NCI-H2196 (cell line): ENCODE measurements at regions not wholly inside any gene's neighbourhood (a gene's known extent, or its start where the extent isn't known, plus 50 kb on each side); places are given as distances from the start of the nearest gene placed in this dataset.
A peak's percentile ranks its signal among the peaks of the same experiment; 100 is the strongest.
"Not testable (repeated sequence)": the region's sequence is repeated elsewhere in the genome, so short reads cannot be mapped to it uniquely, and the experiment has no call there.

Experiments used
- DNase-seq: peaks from one replicate; lab custom pipeline; 2025; ENCODE audit not compliant: unreplicated experiment; lab: John Stamatoyannopoulos, UW

- no peak for DNase-seq
Measured at GRCh38 chr3:139113231-139113992, 68.7 kb upstream of the PRR23C start.

GRCh38 chr3:139113993-139114375 lies 69.3 kb upstream of the PRR23C start:
- no peak for DNase-seq

DNA sequence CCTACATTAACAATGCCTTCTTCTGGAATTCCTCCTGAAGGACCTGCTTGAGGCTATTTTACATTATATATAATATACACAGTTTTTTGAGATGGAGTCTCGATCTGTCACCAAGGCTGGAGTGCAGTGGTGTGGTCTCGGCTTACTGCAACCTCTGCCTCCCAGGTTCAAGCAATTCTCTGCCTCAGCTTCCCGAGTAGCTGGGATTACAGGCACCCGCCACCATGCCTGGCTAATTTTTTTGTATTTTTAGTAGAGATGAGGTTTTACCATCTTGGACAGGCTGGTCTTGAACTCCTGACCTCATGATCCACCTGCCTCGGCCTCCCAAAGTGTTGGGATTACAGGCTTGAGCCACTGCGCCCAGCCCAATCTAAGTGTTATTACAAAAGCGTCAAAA lies 71.9 kb upstream of the PRR23C start:
- DNase-seq, result not testable (repeated sequence)

- DNase-seq, result no peak
Measured at GRCh38 chr3:139117136-139117675, 72.5 kb upstream of the PRR23C start.

GRCh38 chr3:139117883-139118760 lies 73.4 kb upstream of the PRR23C start:
- no peak for DNase-seq

- no peak for DNase-seq
Measured at GRCh38 chr3:139118835-139119234, 74.1 kb upstream of the PRR23C start.

- DNase-seq, result no peak
Measured at GRCh38 chr3:139119331-139120025, 74.8 kb upstream of the PRR23C start.

GRCh38 chr3:139120086-139121056 lies 75.7 kb upstream of the PRR23C start:
- peak; percentile 14 for DNase-seq

GRCh38 chr3:139121513-139122220 lies 77.0 kb upstream of the PRR23C start:
- DNase-seq, result no peak

DNA sequence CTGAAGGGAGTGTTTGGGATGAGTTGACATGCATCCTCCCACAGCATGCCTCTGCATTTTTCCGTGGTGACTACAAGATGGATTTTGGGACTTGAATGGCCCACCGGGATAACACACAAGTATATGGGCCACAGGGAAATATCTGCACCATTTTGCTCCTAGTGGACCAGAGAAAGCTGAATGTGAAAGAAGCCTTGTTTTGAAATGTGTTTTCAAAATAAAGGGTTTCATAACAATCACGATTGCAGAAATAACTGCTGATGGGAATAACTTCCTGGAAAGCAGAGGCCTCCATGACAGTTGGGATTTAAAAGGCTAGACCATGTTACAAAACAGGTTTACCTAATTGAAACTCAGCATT lies 77.5 kb upstream of the PRR23C start:
- DNase-seq, result no peak

GRCh38 chr3:139122612-139123011 lies 77.9 kb upstream of the PRR23C start:
- no peak for DNase-seq

- no peak for DNase-seq
Measured at GRCh38 chr3:139123377-139124095, 78.8 kb upstream of the PRR23C start.

DNA sequence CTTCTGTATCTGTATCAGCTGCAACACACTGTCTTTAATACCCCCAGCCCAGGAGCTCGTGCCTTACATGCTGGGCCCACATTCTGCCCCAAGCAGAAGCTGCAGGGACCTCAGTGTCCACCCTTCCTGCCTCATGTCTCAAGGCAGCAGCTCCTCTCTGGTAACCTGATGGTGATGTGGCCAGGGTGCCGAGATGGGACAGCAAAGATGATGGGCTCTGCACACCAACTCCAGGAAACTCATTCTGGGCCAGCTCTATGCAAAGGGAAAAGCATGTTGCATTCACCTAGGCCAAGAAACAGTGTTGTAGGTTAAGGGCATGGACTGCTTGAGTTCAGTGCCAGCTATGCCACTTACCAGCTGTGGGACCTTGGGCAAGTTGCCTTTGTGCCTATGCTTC lies 79.5 kb upstream of the PRR23C start:
- no peak for DNase-seq

DNA sequence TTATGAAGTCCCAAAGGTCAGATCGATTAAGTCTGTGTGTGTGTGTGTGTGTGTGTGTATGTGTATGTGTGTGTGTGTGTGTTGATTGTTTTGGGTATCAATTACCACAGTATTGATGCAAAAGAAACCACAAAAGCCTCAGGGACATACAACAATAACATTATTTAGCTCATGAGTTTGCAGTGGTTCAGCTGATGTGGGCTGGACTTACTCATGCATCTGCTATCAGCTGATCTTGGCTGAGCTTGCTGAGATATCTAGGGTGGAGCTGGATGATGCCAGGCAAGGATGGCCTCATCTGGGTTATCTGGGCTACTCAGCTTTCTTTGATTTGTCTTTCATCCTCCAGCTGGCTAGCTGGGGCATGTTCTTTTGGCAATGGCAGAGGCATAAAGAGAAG lies 82.4 kb upstream of the PRR23C start:
- no peak for DNase-seq

DNA sequence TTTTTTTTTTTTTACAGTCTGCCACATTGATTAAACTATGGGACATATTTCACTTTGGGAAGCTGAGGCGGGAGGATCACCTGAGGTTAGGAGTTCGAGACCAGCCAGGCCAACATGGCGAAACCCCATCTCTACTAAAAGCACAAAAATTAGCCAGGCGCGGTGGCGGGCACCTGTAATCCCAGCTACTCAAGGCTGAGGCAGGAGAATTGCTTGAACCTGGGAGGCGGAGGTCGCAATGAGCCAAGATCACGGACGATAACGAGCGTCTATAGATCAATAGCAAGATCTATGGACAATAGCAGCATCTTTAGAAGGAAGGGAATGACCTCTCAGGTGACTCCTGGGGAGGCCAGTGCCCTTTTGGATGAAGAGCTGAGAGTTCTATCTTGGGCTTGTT lies 82.9 kb upstream of the PRR23C start:
- DNase-seq, result not testable (repeated sequence)

DNA sequence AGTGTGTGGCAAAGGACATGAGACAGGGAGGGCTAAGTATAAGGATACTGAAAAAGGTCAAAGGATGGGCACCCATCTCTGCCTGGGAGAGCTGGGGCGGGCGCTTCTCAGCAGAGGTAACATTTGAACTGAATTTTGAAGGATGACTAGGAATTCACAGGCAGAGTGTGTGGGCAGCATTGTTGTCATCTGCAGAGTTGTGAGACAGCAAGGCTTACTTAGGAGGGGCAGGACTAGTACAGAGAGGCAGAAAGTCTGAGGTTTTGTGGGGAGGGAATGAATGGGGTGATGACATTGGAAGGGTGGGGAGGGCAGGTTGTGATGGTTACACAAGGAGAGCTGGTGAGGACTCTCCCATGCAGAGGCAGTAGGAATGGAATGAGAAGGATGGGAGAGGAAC lies 84.1 kb upstream of the PRR23C start:
- no peak for DNase-seq

DNA sequence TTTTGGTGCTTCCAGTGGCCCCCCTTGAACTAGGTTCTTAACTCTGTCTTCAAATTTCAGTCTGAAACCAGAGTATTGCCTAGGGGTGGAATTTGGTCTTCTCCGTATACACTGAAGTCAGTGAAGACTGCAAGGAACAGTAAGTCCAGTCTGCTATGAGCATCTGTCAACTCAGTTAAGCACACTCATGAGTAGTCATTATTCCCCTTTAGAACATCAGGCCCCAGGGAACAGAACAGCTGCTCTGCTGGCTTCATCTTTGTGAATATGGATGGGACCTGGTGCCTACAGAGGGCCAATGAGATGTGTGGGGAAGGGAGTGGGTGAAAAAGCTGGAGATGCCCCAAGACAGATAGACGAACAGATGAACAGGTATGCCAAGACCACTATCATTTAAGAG lies 85.2 kb upstream of the PRR23C start:
- DNase-seq, result no peak

DNA sequence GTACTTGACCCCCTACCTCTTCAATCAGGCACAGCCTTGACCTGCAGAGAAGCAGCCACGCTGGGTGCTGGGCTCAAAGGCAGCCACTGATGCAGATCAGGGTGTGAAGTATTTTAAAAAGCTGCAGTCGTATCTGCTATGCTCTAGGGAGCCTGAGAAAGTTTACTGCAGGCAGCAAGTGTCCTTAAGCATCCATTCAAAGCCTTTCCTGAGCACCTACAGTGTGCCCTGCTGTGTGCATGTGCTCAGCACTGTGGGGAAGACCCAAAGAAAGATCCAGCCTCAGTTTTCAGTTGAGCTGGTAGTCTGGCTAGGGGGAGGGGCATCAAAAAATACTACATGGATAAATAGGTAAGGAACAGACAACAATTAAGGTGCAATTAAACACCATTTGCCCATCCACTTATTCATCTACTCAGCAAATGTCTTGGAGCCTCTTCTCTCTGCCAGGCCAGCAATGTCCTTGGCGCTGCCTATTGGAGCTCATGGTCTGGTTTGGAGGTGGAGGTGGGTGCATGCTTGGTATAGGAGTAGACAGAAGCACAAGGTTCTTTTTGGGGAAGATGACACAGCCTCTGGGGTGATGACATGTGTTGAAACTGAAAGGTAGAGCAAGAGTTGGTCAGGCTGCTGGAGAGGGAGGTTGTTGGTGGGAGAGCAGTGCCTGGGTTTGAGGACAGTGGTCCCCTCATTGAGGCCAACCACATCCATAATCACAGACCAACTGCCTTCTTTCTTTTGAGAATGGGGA lies 85.9 kb upstream of the PRR23C start:
- DNase-seq, result no peak
